IPS-18c (cell line): ENCODE measurements at regions not wholly inside any gene's neighbourhood (a gene's known extent, or its start where the extent isn't known, plus 50 kb on each side); places are given as distances from the start of the nearest gene placed in this dataset.

ENCODE experiments used
- H3K4me3 ChIP-seq: 2 replicates; pipeline ENCODE4 v1.7.0; 2013; ENCODE audit warnings: low read depth, mild to moderate bottlenecking, low read length, moderate library complexity; ENCODE audit not compliant: insufficient read depth
- H3K9me3 ChIP-seq: one replicate; pipeline ENCODE4 v1.6.1; 2013; ENCODE audit warnings: mild to moderate bottlenecking, low read length, moderate library complexity; ENCODE audit not compliant: control insufficient read depth, insufficient read depth

GRCh38 chr3:24591191-24591590 is 96.5 kb upstream of the THRB start:
- H3K9me3 ChIP-seq, result no peaks in the 10 kb centered on the region

GRCh38 chr3:24591661-24592555 is 97.3 kb upstream of the THRB start:
- Histone ChIP-seq H3K9me3 (no peaks in the 10 kb centered on the region), H3K4me3 (no peak overlapping the region)

More at GRCh38 chr3:24591191-24591590, 96.5 kb upstream of the THRB start:
- no peak overlapping the region for H3K4me3 ChIP-seq

- Histone ChIP-seq H3K9me3 (no peaks in the 10 kb centered on the region), H3K4me3 (no peak overlapping the region)
Measured at GRCh38 chr3:24594161-24594560, 99.5 kb upstream of the THRB start.

GRCh38 chr3:24595796-24596195 is 101.1 kb upstream of the THRB start:
- H3K9me3 ChIP-seq, result no peaks in the 10 kb centered on the region
- H3K4me3 ChIP-seq, result no peak overlapping the region

- no peak overlapping the region for H3K4me3 ChIP-seq
- H3K9me3 ChIP-seq, result no peaks in the 10 kb centered on the region
Measured at GRCh38 chr3:24596626-24597025, 102.0 kb upstream of the THRB start.

- Histone ChIP-seq H3K9me3 (no peaks in the 10 kb centered on the region), H3K4me3 (no peak overlapping the region)
Measured at GRCh38 chr3:24598695-24599470, 104.2 kb upstream of the THRB start.

GRCh38 chr3:24601066-24601939 is 106.7 kb upstream of the THRB start:
- H3K4me3 ChIP-seq, result no peak overlapping the region

GRCh38 chr3:24604215-24604614 is 109.6 kb upstream of the THRB start:
- Histone ChIP-seq H3K4me3 (no peak overlapping the region), H3K9me3 (no peaks in the 10 kb centered on the region)

More at GRCh38 chr3:24601066-24601939, 106.7 kb upstream of the THRB start:
- H3K9me3 ChIP-seq, result no peaks in the 10 kb centered on the region

- Histone ChIP-seq H3K4me3 (no peak overlapping the region), H3K9me3 (no peaks in the 10 kb centered on the region)
Measured at GRCh38 chr3:24605511-24606028, 110.9 kb upstream of the THRB start.

GRCh38 chr3:24607281-24607680 is 112.6 kb upstream of the THRB start:
- no peak overlapping the region for H3K4me3 ChIP-seq
- H3K9me3 ChIP-seq, result no peaks in the 10 kb centered on the region

- Histone ChIP-seq H3K4me3 (no peak overlapping the region), H3K9me3 (no peaks in the 10 kb centered on the region)
Measured at GRCh38 chr3:24608701-24609390, 114.2 kb upstream of the THRB start.

GRCh38 chr3:24614359-24614758 is 119.7 kb upstream of the THRB start:
- no peak overlapping the region for H3K4me3 ChIP-seq
- H3K9me3 ChIP-seq, result no peaks in the 10 kb centered on the region

- Histone ChIP-seq H3K9me3 (no peaks in the 10 kb centered on the region), H3K4me3 (no peak overlapping the region)
Measured at GRCh38 chr3:24615177-24615576, 120.5 kb upstream of the THRB start.

GRCh38 chr3:24616110-24616829 is 121.6 kb upstream of the THRB start:
- H3K4me3 ChIP-seq, result no peak overlapping the region
- H3K9me3 ChIP-seq, result no peaks in the 10 kb centered on the region

- no peaks in the 10 kb centered on the region for H3K9me3 ChIP-seq
Measured at GRCh38 chr3:24622138-24622537, 127.5 kb upstream of the THRB start.

GRCh38 chr3:24622696-24623225 is 128.1 kb upstream of the THRB start:
- no peaks in the 10 kb centered on the region for H3K9me3 ChIP-seq
- no peak overlapping the region for H3K4me3 ChIP-seq

More at GRCh38 chr3:24622138-24622537, 127.5 kb upstream of the THRB start:
- no peak overlapping the region for H3K4me3 ChIP-seq
